BE2C (cell line): ENCODE measurements at regions not wholly inside any gene's neighbourhood (a gene's known extent, or its start where the extent isn't known, plus 50 kb on each side); places are given as distances from the start of the nearest gene placed in this dataset.

ENCODE experiments used
- DNase-seq: peaks from one replicate; pipeline ENCODE4 v3.0.0-alpha.2; 2020
- H3K27me3 ChIP-seq: fragments of 250-450 bp; sonication (Bioruptor Pico); 2 replicates; pipeline ENCODE4 v1.5.1; 2020; ENCODE audit warnings: mild to moderate bottlenecking
- H3K36me3 ChIP-seq: fragments of 250-450 bp; sonication (Bioruptor Pico); 2 replicates; pipeline ENCODE4 v1.5.1; 2020; ENCODE audit warnings: mild to moderate bottlenecking
- H3K4me1 ChIP-seq: fragments of 250-450 bp; sonication (Bioruptor Pico); 2 replicates; pipeline ENCODE4 v1.5.1; 2020
- H3K4me3 ChIP-seq: 2 replicates; pipeline ENCODE4 v1.5.1; 2011; ENCODE audit warnings: low read depth, low read length
- H3K9me3 ChIP-seq: fragments of 250-450 bp; sonication (Bioruptor Pico); 2 replicates; pipeline ENCODE4 v1.5.1; 2020
- TF ChIP-seq, protein P1 (sequence below): IDR thresholded peaks from 2 replicates; pipeline ENCODE4 v1.5.1; 2012; ENCODE audit warnings: mild to moderate bottlenecking, low read depth, low read length

DNA sequence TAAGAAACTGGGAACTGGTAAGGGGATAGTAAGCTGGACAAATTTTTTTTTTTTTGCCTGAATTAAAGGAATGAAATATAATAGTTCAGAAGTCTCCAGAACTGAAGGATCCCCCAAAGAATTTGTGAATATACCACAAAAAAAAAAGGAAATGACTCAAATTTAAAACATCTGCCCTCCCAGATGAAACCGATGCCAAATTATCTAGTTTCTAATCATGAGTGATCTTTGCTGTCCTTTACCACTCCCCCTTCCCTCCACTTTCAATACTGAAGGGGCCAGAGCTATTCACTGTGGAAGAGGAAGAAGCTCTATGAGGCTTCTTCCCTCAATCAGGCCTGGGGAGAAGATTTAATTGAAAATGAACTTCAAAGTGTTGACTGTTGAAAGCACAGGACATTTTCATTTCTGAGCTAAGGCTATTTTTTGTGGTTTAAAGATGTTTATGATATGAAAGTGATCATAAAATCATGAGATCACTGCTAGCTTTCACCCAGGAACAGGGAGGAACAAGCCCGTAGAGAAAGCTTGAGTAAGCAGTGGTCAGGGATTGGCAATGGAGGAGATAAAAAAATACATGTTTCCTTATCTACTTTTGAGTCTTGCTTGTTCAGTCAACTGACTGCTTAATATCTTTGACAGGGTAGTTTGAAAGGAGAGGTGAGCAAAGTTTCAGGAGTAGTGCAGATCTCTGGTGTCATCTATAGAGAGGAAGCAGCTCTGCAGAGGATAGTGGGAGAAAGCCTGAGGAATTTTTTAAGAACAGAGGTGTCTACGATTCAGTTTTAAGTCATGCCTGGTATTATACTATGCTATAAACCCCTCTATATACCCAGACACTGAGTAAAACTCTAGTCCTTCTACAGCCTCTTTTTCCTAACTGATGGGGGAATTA, 409.5 kb upstream of the FIGN start:
- H3K4me3 ChIP-seq, result no peak overlapping the region
- no peaks in the 10 kb centered on the region for H3K36me3 ChIP-seq
- H3K4me1 ChIP-seq, result no peaks in the 10 kb centered on the region
- no peak for DNase-seq
- no peaks in the 10 kb centered on the region for H3K27me3 ChIP-seq
- TF ChIP-seq, protein P1, sequence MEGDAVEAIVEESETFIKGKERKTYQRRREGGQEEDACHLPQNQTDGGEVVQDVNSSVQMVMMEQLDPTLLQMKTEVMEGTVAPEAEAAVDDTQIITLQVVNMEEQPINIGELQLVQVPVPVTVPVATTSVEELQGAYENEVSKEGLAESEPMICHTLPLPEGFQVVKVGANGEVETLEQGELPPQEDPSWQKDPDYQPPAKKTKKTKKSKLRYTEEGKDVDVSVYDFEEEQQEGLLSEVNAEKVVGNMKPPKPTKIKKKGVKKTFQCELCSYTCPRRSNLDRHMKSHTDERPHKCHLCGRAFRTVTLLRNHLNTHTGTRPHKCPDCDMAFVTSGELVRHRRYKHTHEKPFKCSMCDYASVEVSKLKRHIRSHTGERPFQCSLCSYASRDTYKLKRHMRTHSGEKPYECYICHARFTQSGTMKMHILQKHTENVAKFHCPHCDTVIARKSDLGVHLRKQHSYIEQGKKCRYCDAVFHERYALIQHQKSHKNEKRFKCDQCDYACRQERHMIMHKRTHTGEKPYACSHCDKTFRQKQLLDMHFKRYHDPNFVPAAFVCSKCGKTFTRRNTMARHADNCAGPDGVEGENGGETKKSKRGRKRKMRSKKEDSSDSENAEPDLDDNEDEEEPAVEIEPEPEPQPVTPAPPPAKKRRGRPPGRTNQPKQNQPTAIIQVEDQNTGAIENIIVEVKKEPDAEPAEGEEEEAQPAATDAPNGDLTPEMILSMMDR, result no peak
- H3K9me3 ChIP-seq, result no peaks in the 10 kb centered on the region

DNA sequence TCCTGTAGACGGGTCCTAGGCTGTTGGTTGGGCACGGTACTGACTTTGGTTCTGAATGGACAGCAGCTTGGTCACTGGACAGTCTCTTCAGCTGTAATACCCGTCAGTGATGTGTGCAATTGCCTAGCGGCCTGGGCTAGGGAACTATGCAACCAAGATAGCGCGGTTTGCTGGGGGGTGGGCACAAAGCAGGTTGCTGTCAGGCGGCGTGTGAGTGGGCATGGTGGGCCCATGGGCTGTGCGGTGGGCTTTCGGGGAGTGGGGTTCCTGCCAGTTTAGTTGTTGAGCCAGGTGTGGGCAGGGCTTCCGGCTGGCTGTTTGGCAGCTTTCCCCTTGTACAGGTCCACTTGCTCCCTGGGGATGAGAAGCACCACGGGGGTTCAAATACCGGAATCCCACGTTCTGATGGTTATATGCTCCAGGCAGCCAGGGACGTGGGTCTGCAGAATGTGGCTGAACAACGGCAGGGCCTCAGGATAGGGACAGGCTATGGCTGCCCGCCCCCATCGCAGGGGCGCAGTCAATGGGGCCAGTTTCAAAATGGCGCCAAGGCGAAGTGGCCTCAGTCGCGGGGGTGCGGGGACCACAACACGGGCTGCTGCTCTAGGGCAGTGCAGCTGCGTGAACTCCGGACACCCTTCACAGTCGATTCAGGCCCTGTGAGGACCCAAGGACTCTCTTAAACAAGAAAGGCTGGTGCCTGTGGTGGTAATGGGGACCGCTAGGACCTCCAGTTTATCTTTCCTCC, 407.5 kb upstream of the FIGN start:
- TF ChIP-seq, protein P1, result no peak
- no peak overlapping the region for H3K4me3 ChIP-seq
- DNase-seq, result no peak
- no peaks in the 10 kb centered on the region for H3K4me1 ChIP-seq
- H3K27me3 ChIP-seq, result no peaks in the 10 kb centered on the region
- no peaks in the 10 kb centered on the region for H3K9me3 ChIP-seq
- H3K36me3 ChIP-seq, result no peaks in the 10 kb centered on the region

DNA sequence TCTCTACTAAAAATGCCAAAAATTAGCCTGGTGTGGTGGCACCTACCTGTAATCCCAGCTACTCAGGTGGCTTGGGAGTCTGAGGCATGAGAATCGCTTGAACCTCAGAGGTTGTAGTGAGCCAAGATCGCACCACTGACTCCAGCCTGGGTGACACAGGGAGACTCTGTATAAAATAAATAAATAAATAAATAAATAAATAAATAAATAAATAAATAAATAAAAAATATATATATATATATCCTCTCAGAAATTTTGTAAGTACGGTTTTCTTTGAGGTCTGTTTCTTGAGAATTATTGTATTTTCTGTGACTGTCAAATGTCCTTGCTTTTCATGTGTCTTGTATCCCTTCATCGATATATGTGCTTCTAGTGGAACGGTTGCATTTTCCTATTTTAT, 406.9 kb upstream of the FIGN start:
- no peak for DNase-seq
- TF ChIP-seq, protein P1, result no peak
- no peak overlapping the region for H3K4me3 ChIP-seq
- H3K4me1 ChIP-seq, result no peaks in the 10 kb centered on the region
- no peaks in the 10 kb centered on the region for H3K9me3 ChIP-seq
- H3K27me3 ChIP-seq, result no peaks in the 10 kb centered on the region
- no peaks in the 10 kb centered on the region for H3K36me3 ChIP-seq

DNA sequence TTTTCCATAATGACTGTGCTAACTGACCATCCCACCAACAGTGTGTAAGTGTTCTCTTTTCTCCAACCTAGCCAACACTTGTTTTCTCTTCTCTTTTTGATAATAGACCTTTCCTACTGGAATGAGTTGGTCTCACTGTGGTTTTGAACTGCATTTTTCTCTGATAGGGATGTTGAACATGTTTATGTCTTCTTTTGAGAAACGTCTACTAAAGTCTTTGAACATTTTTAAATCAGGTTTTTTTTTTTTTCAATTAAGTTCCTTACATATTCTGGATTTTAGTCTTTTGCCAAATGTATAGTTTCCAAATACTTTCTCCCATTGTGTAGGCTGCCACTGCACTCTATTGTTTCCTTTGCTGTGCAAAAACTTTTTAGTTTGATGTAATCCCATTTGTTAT, 405.5 kb upstream of the FIGN start:
- H3K9me3 ChIP-seq, result no peaks in the 10 kb centered on the region
- no peaks in the 10 kb centered on the region for H3K36me3 ChIP-seq
- no peaks in the 10 kb centered on the region for H3K27me3 ChIP-seq
- no peak for DNase-seq
- H3K4me1 ChIP-seq, result no peaks in the 10 kb centered on the region
- TF ChIP-seq, protein P1, result no peak
- no peak overlapping the region for H3K4me3 ChIP-seq

DNA sequence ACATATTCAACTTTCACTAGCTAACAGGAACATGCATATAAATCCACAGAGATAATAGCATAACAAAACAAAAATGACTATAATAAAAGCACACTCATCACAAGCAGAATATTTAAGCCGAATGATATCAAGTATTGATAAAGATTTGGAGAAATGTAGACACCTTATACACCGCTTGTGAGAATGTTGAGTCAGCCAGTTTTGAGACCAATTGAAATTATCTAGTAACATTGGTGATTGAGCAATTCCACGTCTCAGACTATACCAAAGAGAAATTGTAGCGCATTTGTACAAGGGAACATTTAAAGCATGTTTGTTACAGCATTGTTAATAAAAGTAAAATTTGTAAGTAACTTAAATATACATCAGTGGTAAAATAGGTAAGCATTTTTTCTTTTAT, 402.9 kb upstream of the FIGN start:
- no peak overlapping the region for H3K4me3 ChIP-seq
- DNase-seq, result no peak
- TF ChIP-seq, protein P1, result no peak
- no peaks in the 10 kb centered on the region for H3K36me3 ChIP-seq
- H3K9me3 ChIP-seq, result no peaks in the 10 kb centered on the region
- H3K27me3 ChIP-seq, result no peaks in the 10 kb centered on the region
- no peaks in the 10 kb centered on the region for H3K4me1 ChIP-seq

DNA sequence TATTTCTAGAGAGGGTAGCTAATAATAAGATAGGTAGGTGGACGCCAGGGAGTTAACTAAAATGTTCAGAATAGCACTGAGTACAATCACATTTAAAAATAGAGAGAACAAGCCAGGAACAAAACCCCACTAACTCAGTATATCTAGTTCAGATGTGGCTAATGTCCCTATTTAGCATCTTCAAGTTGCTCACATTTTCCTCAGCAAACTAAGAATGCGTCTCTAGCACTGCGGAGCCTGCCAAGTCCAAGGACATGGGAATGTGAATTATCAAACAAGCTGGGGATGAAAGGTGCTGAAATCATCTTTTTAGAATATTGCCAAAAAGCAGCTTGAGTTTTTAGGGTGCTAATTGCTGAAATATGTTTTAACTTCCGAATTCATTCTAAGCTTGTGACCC, 398.5 kb upstream of the FIGN start:
- Histone ChIP-seq H3K36me3 (no peaks in the 10 kb centered on the region), H3K4me1 (no peaks in the 10 kb centered on the region), H3K9me3 (no peaks in the 10 kb centered on the region), H3K4me3 (no peak overlapping the region), H3K27me3 (no peaks in the 10 kb centered on the region)
- TF ChIP-seq, protein P1, result no peak
- no peak for DNase-seq
